ENCODE measurements at regions not wholly inside any gene's neighbourhood (a gene's known extent, or its start where the extent isn't known, plus 50 kb on each side); places are given as distances from the start of the nearest gene placed in this dataset.

DNA sequence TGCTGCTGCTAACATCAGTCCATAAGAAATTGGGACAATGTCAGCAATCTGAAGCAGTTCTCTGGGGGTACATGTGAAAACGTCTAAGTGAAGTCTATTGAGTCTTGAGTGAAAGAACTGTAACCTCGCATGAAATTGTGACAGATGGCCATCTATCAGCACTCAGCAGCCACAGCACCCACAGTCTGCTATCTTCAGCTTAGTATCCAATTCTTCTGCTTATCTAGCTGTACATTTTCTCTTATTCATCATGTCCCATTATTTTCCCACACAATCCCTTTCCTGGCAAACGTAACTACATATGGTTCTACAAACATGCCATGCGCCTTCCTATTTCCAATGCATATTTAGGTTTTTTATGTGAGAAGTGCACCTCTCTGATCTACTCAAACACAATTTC lies 629.7 kb downstream of the NTRK3 start:
- DNase-seq, result no peak
- Mint-ChIP-seq H3K27me3 (no peaks in the 10 kb centered on the region), H3K4me1 (ENCODE audit: low read depth) (no peaks in the 10 kb centered on the region), H3K36me3 (ENCODE audit: low read depth) (no peaks in the 10 kb centered on the region), H3K4me3 (no peak overlapping the region), H3K27ac (no peak overlapping the region), H3K9me3 (no peaks in the 10 kb centered on the region)
- H3K36me3 ChIP-seq (ENCODE audit: insufficient read depth, low read length), result no peaks in the 10 kb centered on the region
- no peaks in the 10 kb centered on the region for H3K4me1 ChIP-seq (ENCODE audit: insufficient read depth, low read length)
- intact Hi-C loops (cut with DNase I, micrococcal nuclease), result no loop called here
- H3K27ac ChIP-seq (ENCODE audit: low read depth in 1 of 2, low read length in 2 of 2), result no peak overlapping the region
- H3K9me3 ChIP-seq (ENCODE audit: control insufficient read depth in 1 of 2, insufficient read depth in 1 of 2, low read length in 2 of 2), result no peaks in the 10 kb centered on the region
- POLR2A ChIA-PET, result no interaction called here
- H3K27me3 ChIP-seq (ENCODE audit: control insufficient read depth in 1 of 2, insufficient read depth in 2 of 2, low read length in 2 of 2), result no peaks in the 10 kb centered on the region
- TF ChIP-seq, protein P1, sequence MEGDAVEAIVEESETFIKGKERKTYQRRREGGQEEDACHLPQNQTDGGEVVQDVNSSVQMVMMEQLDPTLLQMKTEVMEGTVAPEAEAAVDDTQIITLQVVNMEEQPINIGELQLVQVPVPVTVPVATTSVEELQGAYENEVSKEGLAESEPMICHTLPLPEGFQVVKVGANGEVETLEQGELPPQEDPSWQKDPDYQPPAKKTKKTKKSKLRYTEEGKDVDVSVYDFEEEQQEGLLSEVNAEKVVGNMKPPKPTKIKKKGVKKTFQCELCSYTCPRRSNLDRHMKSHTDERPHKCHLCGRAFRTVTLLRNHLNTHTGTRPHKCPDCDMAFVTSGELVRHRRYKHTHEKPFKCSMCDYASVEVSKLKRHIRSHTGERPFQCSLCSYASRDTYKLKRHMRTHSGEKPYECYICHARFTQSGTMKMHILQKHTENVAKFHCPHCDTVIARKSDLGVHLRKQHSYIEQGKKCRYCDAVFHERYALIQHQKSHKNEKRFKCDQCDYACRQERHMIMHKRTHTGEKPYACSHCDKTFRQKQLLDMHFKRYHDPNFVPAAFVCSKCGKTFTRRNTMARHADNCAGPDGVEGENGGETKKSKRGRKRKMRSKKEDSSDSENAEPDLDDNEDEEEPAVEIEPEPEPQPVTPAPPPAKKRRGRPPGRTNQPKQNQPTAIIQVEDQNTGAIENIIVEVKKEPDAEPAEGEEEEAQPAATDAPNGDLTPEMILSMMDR (IDR thresholded peaks at IDR 0.05), result no peak
- ATAC-seq (ENCODE audit: poor library complexity), result no peak
- no peak overlapping the region for H3K4me3 ChIP-seq (ENCODE audit: low read length)
- CTCF ChIA-PET, result no interaction called here

DNA sequence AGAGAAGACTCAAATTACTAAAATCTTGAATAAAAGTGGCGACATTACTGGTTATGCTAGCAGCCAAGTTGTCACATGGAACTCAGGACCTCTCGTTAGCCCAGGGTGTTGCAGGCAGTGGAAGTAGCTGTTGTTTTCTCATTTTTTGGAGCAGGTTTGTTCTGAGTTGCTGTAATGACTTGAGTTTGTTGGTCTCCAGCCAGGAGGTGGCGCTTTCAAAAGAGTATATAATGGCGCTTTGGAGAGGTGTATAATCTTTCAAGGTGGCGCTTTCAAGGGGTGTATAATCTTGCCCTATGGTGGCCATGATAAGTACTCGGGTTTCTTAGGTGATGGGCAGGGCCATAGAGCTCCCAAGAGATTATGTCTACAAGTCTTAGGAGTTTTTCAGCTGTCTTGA lies 632.7 kb downstream of the NTRK3 start:
- Histone ChIP-seq H3K27me3 (ENCODE audit: control insufficient read depth in 1 of 2, insufficient read depth in 2 of 2, low read length in 2 of 2) (no peaks in the 10 kb centered on the region), H3K27ac (ENCODE audit: low read depth in 1 of 2, low read length in 2 of 2) (no peak overlapping the region), H3K4me3 (ENCODE audit: low read length) (no peak overlapping the region), H3K4me1 (ENCODE audit: insufficient read depth, low read length) (no peaks in the 10 kb centered on the region), H3K9me3 (ENCODE audit: control insufficient read depth in 1 of 2, insufficient read depth in 1 of 2, low read length in 2 of 2) (no peaks in the 10 kb centered on the region), H3K36me3 (ENCODE audit: insufficient read depth, low read length) (no peaks in the 10 kb centered on the region)
- no peaks in the 10 kb centered on the region for H3K4me1 Mint-ChIP-seq (ENCODE audit: low read depth)
- H3K27me3 Mint-ChIP-seq, result no peaks in the 10 kb centered on the region
- DNase-seq, result no peak
- TF ChIP-seq, protein P1 (IDR thresholded peaks at IDR 0.05), result no peak
- intact Hi-C loops (cut with DNase I, micrococcal nuclease), result no loop called here
- CTCF ChIA-PET, result no interaction called here
- ATAC-seq (ENCODE audit: poor library complexity), result no peak
- H3K36me3 Mint-ChIP-seq (ENCODE audit: low read depth), result no peaks in the 10 kb centered on the region
- POLR2A ChIA-PET, result no interaction called here
- H3K4me3 Mint-ChIP-seq, result no peak overlapping the region
- no peaks in the 10 kb centered on the region for H3K9me3 Mint-ChIP-seq
- no peak overlapping the region for H3K27ac Mint-ChIP-seq

- CTCF ChIA-PET, result no interaction called here
- Mint-ChIP-seq H3K27ac (no peak overlapping the region), H3K36me3 (ENCODE audit: low read depth) (no peaks in the 10 kb centered on the region), H3K27me3 (no peaks in the 10 kb centered on the region), H3K4me1 (ENCODE audit: low read depth) (no peaks in the 10 kb centered on the region), H3K9me3 (no peaks in the 10 kb centered on the region), H3K4me3 (no peak overlapping the region)
- Histone ChIP-seq H3K4me1 (ENCODE audit: insufficient read depth, low read length) (no peaks in the 10 kb centered on the region), H3K4me3 (ENCODE audit: low read length) (no peak overlapping the region), H3K27ac (ENCODE audit: low read depth in 1 of 2, low read length in 2 of 2) (no peak overlapping the region), H3K36me3 (ENCODE audit: insufficient read depth, low read length) (no peaks in the 10 kb centered on the region), H3K9me3 (ENCODE audit: control insufficient read depth in 1 of 2, insufficient read depth in 1 of 2, low read length in 2 of 2) (no peaks in the 10 kb centered on the region), H3K27me3 (ENCODE audit: control insufficient read depth in 1 of 2, insufficient read depth in 2 of 2, low read length in 2 of 2) (no peaks in the 10 kb centered on the region)
- POLR2A ChIA-PET, result no interaction called here
- TF ChIP-seq, protein P1 (IDR thresholded peaks at IDR 0.05), result no peak
- DNase-seq (no peak), ATAC-seq (ENCODE audit: poor library complexity) (no peak)
- intact Hi-C loops (cut with DNase I, micrococcal nuclease), result no loop called here
Measured at GRCh38 chr15:87620393-87620792, 636.1 kb downstream of the NTRK3 start.

Data from CD4-positive, alpha-beta T cell (primary cell).